Tibial nerve (tissue), 4 donors: ENCODE measurements at regions not wholly inside any gene's neighbourhood (a gene's known extent, or its start where the extent isn't known, plus 50 kb on each side); places are given as distances from the start of the nearest gene placed in this dataset.

Source experiments
- DNase-seq, 2 donors: peaks; one replicate each; pipeline ENCODE4 v3.0.0-alpha.2; 2019; ENCODE audit warnings: low spot score in 2 of 2
- H3K27ac ChIP-seq, 4 donors: fragments of 200-600 bp; sonication (generic) in 3 of 4; one replicate each; pipeline ENCODE4 v1.5.1; 2017 to 2019; ENCODE audit warnings: mild to moderate bottlenecking in 1 of 4
- H3K27me3 ChIP-seq, 2 donors: fragments of 200-600 bp; sonication (generic) in 1 of 2; one replicate each; pipeline versions ENCODE4 v1.5.1 to v1.6.0; 2017 to 2019
- H3K36me3 ChIP-seq, 3 donors: fragments of 200-600 bp; sonication (generic); one replicate each; pipeline ENCODE4 v1.5.1; 2018 to 2019
- H3K4me1 ChIP-seq, 4 donors: fragments of 200-600 bp; sonication (generic) in 3 of 4; one replicate each; pipeline ENCODE4 v1.5.1; 2017 to 2019
- H3K4me3 ChIP-seq, 4 donors: fragments of 200-600 bp; sonication (generic) in 3 of 4; one replicate each; pipeline ENCODE4 v1.5.1; 2017 to 2019; ENCODE audit warnings: mild to moderate bottlenecking in 1 of 4, moderate library complexity in 1 of 4
- H3K9me3 ChIP-seq, 4 donors: fragments of 200-600 bp; sonication (generic) in 3 of 4; one replicate each; pipeline ENCODE4 v1.5.1; 2017 to 2019
- EP300 ChIP-seq, 2 donors: sonication (generic); formaldehyde crosslinking; IDR thresholded peaks; one replicate each; pipeline ENCODE4 v1.6.1; 2017; ENCODE audit warnings: antibody characterized with exemption in 2 of 2, mild to moderate bottlenecking in 1 of 2
- POLR2A ChIP-seq, 2 donors: fragments of 450-650 bp; IDR thresholded peaks; one replicate each; pipeline ENCODE4 v1.6.1; 2017; ENCODE audit warnings: antibody characterized with exemption in 2 of 2, mild to moderate bottlenecking in 2 of 2, moderate library complexity in 2 of 2
- WGBS, 2 donors: methylation state at CpG; one replicate each; pipeline ENCODE4 v1.1.5; 2018; 5-methylcytosine and 5-hydroxymethylcytosine counted together
- TF ChIP-seq, protein P1 (sequence below), 5 experiments: fragments of 200-600 bp in 3 of 5; fragments of 450-650 bp in 2 of 5; sonication (generic) in 3 of 5; IDR thresholded peaks; one replicate each; pipeline ENCODE4 v1.5.1; 2016 to 2019; ENCODE audit warnings: antibody characterized with exemption in 5 of 5, mild to moderate bottlenecking in 3 of 5, moderate library complexity in 2 of 5

- no peak overlapping the region for H3K4me3 ChIP-seq
Measured at GRCh38 chr13:111976474-111977178, 90.3 kb upstream of the SOX1 start.

GRCh38 chr13:111977179-111977506, 89.8 kb upstream of the SOX1 start:
- H3K9me3 ChIP-seq: no peaks in the 10 kb centered on the region
- H3K27me3 ChIP-seq: no peaks in the 10 kb centered on the region

More at GRCh38 chr13:111976474-111977178, 90.3 kb upstream of the SOX1 start:
- Histone ChIP-seq H3K9me3 (no peaks in the 10 kb centered on the region), H3K27me3 (no peaks in the 10 kb centered on the region), H3K27ac (no peak overlapping the region), H3K36me3 (no peaks in the 10 kb centered on the region), H3K4me1 (peaks cover 0 to 24% (median 4%) of the 10 kb centered on the region in 4 donors)
- no peak for DNase-seq
- 87 to 88% methylated on average over 15 to 17 of the region's 17 CpGs for WGBS, 2 donors
- TF ChIP-seq EP300 (IDR thresholded peaks at IDR 0.05): no peak
- no peak for TF ChIP-seq POLR2A (IDR thresholded peaks at IDR 0.05)
- TF ChIP-seq, protein P1, sequence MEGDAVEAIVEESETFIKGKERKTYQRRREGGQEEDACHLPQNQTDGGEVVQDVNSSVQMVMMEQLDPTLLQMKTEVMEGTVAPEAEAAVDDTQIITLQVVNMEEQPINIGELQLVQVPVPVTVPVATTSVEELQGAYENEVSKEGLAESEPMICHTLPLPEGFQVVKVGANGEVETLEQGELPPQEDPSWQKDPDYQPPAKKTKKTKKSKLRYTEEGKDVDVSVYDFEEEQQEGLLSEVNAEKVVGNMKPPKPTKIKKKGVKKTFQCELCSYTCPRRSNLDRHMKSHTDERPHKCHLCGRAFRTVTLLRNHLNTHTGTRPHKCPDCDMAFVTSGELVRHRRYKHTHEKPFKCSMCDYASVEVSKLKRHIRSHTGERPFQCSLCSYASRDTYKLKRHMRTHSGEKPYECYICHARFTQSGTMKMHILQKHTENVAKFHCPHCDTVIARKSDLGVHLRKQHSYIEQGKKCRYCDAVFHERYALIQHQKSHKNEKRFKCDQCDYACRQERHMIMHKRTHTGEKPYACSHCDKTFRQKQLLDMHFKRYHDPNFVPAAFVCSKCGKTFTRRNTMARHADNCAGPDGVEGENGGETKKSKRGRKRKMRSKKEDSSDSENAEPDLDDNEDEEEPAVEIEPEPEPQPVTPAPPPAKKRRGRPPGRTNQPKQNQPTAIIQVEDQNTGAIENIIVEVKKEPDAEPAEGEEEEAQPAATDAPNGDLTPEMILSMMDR (IDR thresholded peaks at IDR 0.05): no peak

DNA sequence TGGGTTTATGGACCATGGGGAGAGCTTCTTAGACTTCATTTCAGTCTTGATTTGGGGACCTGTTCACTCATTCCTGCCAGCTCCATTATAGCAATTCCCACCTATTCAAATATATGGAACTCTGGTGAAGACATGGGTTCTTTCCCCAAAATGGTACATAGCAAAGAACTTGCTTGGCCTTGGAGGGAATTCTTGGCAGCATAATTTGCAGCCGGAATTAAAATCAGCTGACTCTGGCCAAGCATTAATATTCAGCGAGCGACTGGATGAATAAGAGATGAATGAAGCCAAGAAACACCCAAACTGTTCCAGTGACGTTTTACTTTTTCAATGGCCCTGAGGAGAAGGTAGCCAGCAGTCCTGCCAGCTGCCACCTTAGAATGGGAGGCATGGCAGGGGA, 88.4 kb upstream of the SOX1 start:
- Histone ChIP-seq H3K4me3 (no peak overlapping the region), H3K27ac (no peak overlapping the region), H3K27me3 (no peaks in the 10 kb centered on the region), H3K36me3 (no peaks in the 10 kb centered on the region), H3K4me1 (peaks cover 0 to 9% (median 0%) of the 10 kb centered on the region in 4 donors), H3K9me3 (no peaks in the 10 kb centered on the region)
- no peak for DNase-seq
- WGBS, 2 donors: 23 to 30% methylated on average over 4 of the region's 4 CpGs
- TF ChIP-seq, protein P1 (IDR thresholded peaks at IDR 0.05): no peak
- TF ChIP-seq POLR2A (IDR thresholded peaks at IDR 0.05) (no peak), EP300 (IDR thresholded peaks at IDR 0.05) (no peak)

More at GRCh38 chr13:111977179-111977506, 89.8 kb upstream of the SOX1 start:
- peaks cover 0 to 20% (median 2%) of the 10 kb centered on the region in 4 donors for H3K4me1 ChIP-seq
- WGBS, 2 donors: 89 to 91% methylated on average over 13 of the region's 13 CpGs
- no peak overlapping the region for H3K27ac ChIP-seq
- no peak for DNase-seq
- H3K36me3 ChIP-seq: no peaks in the 10 kb centered on the region
- no peak overlapping the region for H3K4me3 ChIP-seq
- TF ChIP-seq, protein P1 (IDR thresholded peaks at IDR 0.05): no peak
- TF ChIP-seq EP300 (IDR thresholded peaks at IDR 0.05) (no peak), POLR2A (IDR thresholded peaks at IDR 0.05) (no peak)

DNA sequence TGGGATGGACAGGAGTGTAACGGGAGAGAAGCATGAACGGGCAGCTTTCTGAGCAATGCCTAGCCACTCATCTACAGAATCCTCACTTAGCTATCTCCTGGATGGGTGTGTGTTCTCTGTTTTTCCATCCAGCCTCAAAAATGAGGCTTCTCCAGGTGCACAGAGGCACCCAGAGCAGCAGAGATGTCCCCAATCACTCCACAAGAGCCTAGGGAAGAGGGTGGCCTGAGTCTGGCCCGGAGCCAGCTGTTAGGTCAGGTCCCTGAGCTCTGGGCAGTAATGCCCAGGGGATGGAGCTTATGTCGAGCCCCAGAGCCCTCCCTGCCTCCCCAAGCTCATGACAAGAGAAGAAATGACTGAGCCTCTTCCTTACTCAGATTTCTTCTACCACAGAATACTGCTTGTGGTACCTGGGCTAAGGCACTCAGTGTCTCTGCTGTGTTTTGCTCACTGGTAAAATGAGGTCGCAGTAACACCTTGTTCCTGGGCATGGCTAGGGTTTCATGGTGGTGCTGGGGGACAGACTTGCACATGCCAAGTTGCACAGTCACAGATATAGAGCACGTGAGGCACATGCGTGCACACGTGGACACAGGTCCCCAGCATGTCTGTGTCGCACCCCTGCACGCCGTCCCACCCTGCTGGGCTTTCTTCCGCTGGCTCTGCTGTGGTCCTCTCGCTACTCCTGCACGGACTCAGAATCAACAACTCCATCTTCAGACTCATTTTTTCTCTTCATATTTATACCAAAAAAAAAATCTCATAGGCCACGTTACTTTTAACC, 86.6 kb upstream of the SOX1 start:
- H3K27me3 ChIP-seq: no peaks in the 10 kb centered on the region
- H3K4me1 ChIP-seq: no peaks in the 10 kb centered on the region
- 83 to 87% methylated on average over 15 of the region's 15 CpGs for WGBS, 2 donors
- no peaks in the 10 kb centered on the region for H3K9me3 ChIP-seq
- no peak for DNase-seq
- no peak overlapping the region for H3K4me3 ChIP-seq
- no peaks in the 10 kb centered on the region for H3K36me3 ChIP-seq
- TF ChIP-seq, protein P1 (IDR thresholded peaks at IDR 0.05): no peak
- no peak for TF ChIP-seq POLR2A (IDR thresholded peaks at IDR 0.05)
- no peak for TF ChIP-seq EP300 (IDR thresholded peaks at IDR 0.05)
- no peak overlapping the region for H3K27ac ChIP-seq

GRCh38 chr13:111981006-111981405, 85.9 kb upstream of the SOX1 start:
- no peaks in the 10 kb centered on the region for H3K27me3 ChIP-seq
- TF ChIP-seq, protein P1 (IDR thresholded peaks at IDR 0.05): no peak
- no peak for TF ChIP-seq POLR2A (IDR thresholded peaks at IDR 0.05)
- no peak for TF ChIP-seq EP300 (IDR thresholded peaks at IDR 0.05)
- H3K9me3 ChIP-seq: no peaks in the 10 kb centered on the region
- no peak overlapping the region for H3K4me3 ChIP-seq
- no peak for DNase-seq
- H3K36me3 ChIP-seq: no peaks in the 10 kb centered on the region
- WGBS, 2 donors: 93% methylated on average over 12 of the region's 12 CpGs
- no peak overlapping the region for H3K27ac ChIP-seq
- H3K4me1 ChIP-seq: no peaks in the 10 kb centered on the region
